Neural cell (in vitro differentiated cells): ENCODE measurements at regions not wholly inside any gene's neighbourhood (a gene's known extent, or its start where the extent isn't known, plus 50 kb on each side); places are given as distances from the start of the nearest gene placed in this dataset.

Experiments
- CTCF ChIP-seq: fragments of 450-650 bp; IDR thresholded peaks from 2 replicates; pipeline ENCODE4 v1.5.1; 2014; ENCODE audit warnings: antibody characterized with exemption, mild to moderate bottlenecking, moderate library complexity; ENCODE audit not compliant: poor library complexity, severe bottlenecking
- EP300 ChIP-seq: fragments of 450-650 bp; conservative IDR thresholded peaks from 2 replicates; pipeline ENCODE4 v1.6.1; 2014; ENCODE audit warnings: antibody characterized with exemption, mild to moderate bottlenecking, moderate library complexity; ENCODE audit not compliant: poor library complexity, severe bottlenecking
- EZH2 ChIP-seq: fragments of 200-600, 300-800 bp; shearing (Covaris generic), sonication (generic); IDR thresholded peaks from 2 replicates; pipeline ENCODE4 v1.6.1; 2014; ENCODE audit warnings: antibody characterized with exemption, low read length, borderline replicate concordance, mild to moderate bottlenecking; ENCODE audit not compliant: insufficient read depth, poor library complexity, severe bottlenecking
- MXI1 ChIP-seq: fragments of 450-650 bp; conservative IDR thresholded peaks from 2 replicates; pipeline ENCODE4 v1.6.1; 2014; ENCODE audit warnings: antibody characterized with exemption, mild to moderate bottlenecking; ENCODE audit not compliant: poor library complexity, severe bottlenecking
- POLR2AphosphoS5 ChIP-seq: IDR thresholded peaks from 2 replicates; pipeline ENCODE4 v1.6.1; 2012
- RAD21 ChIP-seq: fragments of 450-650 bp; conservative IDR thresholded peaks from 2 replicates; pipeline ENCODE4 v1.6.1; 2014; ENCODE audit warnings: antibody characterized with exemption, mild to moderate bottlenecking, moderate library complexity
- TAF1 ChIP-seq: IDR thresholded peaks from 2 replicates; pipeline ENCODE4 v1.6.1; 2012; ENCODE audit warnings: low read depth

- TF ChIP-seq TAF1 (no peak), CTCF (no peak), EZH2 (no peak), POLR2AphosphoS5 (no peak), MXI1 (no peak), RAD21 (no peak), EP300 (no peak)
Measured at GRCh38 chr4:35100932-35101331, 1143.4 kb downstream of the ARAP2 start.
